Esophagus muscularis mucosa (tissue), 4 donors: ENCODE measurements at regions not wholly inside any gene's neighbourhood (a gene's known extent, or its start where the extent isn't known, plus 50 kb on each side); places are given as distances from the start of the nearest gene placed in this dataset.
"Not testable (repeated sequence)": the region's sequence is repeated elsewhere in the genome, so short reads cannot be mapped to it uniquely, and the experiment has no call there.

Experiments
- EP300 ChIP-seq: sonication (generic); formaldehyde crosslinking; IDR thresholded peaks from one replicate; pipeline ENCODE4 v1.6.1; 2017; ENCODE audit warnings: antibody characterized with exemption
- POLR2A ChIP-seq: fragments of 450-650 bp; IDR thresholded peaks from one replicate; pipeline ENCODE4 v1.6.1; 2017; ENCODE audit warnings: antibody characterized with exemption, moderate library complexity, mild to moderate bottlenecking, low read depth
- POLR2AphosphoS5 ChIP-seq, 2 donors: sonication (generic); formaldehyde crosslinking; IDR thresholded peaks; one replicate each; pipeline ENCODE4 v1.6.1; 2017; ENCODE audit warnings: antibody characterized with exemption in 2 of 2
- TF ChIP-seq, protein P1 (sequence below), 3 experiments: fragments of 200-600 bp in 2 of 3; fragments of 450-650 bp in 1 of 3; sonication (generic) in 2 of 3; IDR thresholded peaks; one replicate each; pipeline ENCODE4 v1.5.1; 2017 to 2019; ENCODE audit warnings: antibody characterized with exemption in 3 of 3, mild to moderate bottlenecking in 2 of 3, moderate library complexity in 1 of 3

DNA sequence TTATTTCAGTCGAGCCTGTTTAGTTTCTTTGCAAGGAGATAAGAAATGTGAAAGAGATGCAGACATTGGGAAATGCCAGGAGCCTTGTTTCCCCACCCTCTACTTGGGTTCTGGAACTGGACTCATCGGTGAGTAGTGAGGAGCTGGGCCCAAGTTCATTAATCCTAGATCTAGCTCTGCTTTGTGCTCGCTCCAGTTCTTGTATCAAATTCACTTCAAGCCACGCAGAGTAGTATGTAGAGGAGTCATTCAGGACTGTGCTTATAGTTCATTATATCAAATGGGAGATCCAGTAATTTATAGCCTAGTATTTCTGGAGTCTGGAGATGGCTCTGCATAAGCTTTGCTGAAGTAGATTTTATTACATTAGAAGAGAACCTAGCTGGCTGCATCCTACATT is 142.5 kb downstream of the RALA start:
- TF ChIP-seq, protein P1, sequence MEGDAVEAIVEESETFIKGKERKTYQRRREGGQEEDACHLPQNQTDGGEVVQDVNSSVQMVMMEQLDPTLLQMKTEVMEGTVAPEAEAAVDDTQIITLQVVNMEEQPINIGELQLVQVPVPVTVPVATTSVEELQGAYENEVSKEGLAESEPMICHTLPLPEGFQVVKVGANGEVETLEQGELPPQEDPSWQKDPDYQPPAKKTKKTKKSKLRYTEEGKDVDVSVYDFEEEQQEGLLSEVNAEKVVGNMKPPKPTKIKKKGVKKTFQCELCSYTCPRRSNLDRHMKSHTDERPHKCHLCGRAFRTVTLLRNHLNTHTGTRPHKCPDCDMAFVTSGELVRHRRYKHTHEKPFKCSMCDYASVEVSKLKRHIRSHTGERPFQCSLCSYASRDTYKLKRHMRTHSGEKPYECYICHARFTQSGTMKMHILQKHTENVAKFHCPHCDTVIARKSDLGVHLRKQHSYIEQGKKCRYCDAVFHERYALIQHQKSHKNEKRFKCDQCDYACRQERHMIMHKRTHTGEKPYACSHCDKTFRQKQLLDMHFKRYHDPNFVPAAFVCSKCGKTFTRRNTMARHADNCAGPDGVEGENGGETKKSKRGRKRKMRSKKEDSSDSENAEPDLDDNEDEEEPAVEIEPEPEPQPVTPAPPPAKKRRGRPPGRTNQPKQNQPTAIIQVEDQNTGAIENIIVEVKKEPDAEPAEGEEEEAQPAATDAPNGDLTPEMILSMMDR (IDR thresholded peaks at IDR 0.05) = not testable (repeated sequence)
- not testable (repeated sequence) for TF ChIP-seq POLR2A; EP300; POLR2AphosphoS5 (IDR thresholded peaks at IDR 0.05)
